Activated naive CD8-positive, alpha-beta T cell treated with anti-CD3 and anti-CD28 coated beads for 36 hours (primary cell): ENCODE measurements at regions not wholly inside any gene's neighbourhood (a gene's known extent, or its start where the extent isn't known, plus 50 kb on each side); places are given as distances from the start of the nearest gene placed in this dataset.
A peak's percentile ranks its signal among the peaks of the same experiment; 100 is the strongest.

Source experiments
- DNase-seq: peaks from one replicate; pipeline ENCODE4 v3.0.0; 2021
- H3K27ac Mint-ChIP-seq: one replicate; pipeline ENCODE4 v1.8.0; 2022; ENCODE audit warnings: mild to moderate bottlenecking, moderate library complexity, mixed read lengths
- H3K27me3 Mint-ChIP-seq: one replicate; pipeline ENCODE4 v1.8.0; 2022; ENCODE audit warnings: mild to moderate bottlenecking, mixed read lengths
- H3K36me3 Mint-ChIP-seq: one replicate; pipeline ENCODE4 v1.8.0; 2021; ENCODE audit warnings: mild to moderate bottlenecking, mixed read lengths
- H3K4me1 Mint-ChIP-seq: one replicate; pipeline ENCODE4 v1.8.0; 2021; ENCODE audit warnings: mixed read lengths
- H3K4me3 Mint-ChIP-seq: one replicate; pipeline ENCODE4 v1.8.0; 2022; ENCODE audit warnings: mild to moderate bottlenecking, moderate library complexity, mixed read lengths
- H3K9me3 Mint-ChIP-seq: one replicate; pipeline ENCODE4 v1.8.0; 2022; ENCODE audit warnings: mixed read lengths

DNA sequence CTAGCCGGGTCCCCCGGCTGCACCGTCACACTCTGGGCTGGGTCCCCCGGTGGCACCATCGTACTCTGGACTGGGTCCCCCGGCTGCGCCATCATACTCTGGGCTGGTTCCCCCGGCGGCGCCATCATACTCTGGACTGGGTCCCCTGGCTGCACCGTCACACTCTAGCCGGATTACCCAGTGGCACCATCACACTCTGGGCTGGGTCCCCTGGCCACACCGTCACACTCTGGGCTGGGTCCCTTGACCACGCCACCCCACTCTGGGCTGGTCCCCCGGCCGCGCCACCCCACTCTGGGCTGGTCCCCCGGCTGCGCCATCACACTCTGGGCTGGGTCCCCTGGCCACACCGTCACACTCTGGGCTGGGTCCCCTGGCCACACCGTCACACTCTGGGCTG lies 653.8 kb upstream of the ID2 start:
- no peaks in the 10 kb centered on the region for H3K27me3 Mint-ChIP-seq
- H3K27ac Mint-ChIP-seq = no peak overlapping the region
- peaks cover 2% of the 10 kb centered on the region for H3K36me3 Mint-ChIP-seq
- DNase-seq = no peak
- H3K9me3 Mint-ChIP-seq = peaks cover 2% of the 10 kb centered on the region
- peaks cover 6% of the 10 kb centered on the region for H3K4me1 Mint-ChIP-seq
- no peak overlapping the region for H3K4me3 Mint-ChIP-seq

- Mint-ChIP-seq H3K4me3 (no peak overlapping the region), H3K9me3 (no peaks in the 10 kb centered on the region), H3K27me3 (no peaks in the 10 kb centered on the region), H3K4me1 (peaks cover 2% of the 10 kb centered on the region), H3K36me3 (no peaks in the 10 kb centered on the region), H3K27ac (no peak overlapping the region)
- DNase-seq = no peak
Measured at GRCh38 chr2:8028436-8028835, 653.4 kb upstream of the ID2 start.

- H3K36me3 Mint-ChIP-seq = no peaks in the 10 kb centered on the region
- DNase-seq = no peak
- H3K4me3 Mint-ChIP-seq = no peak overlapping the region
- no peaks in the 10 kb centered on the region for H3K9me3 Mint-ChIP-seq
- peaks cover 2% of the 10 kb centered on the region for H3K4me1 Mint-ChIP-seq
- no peak overlapping the region for H3K27ac Mint-ChIP-seq
- H3K27me3 Mint-ChIP-seq = no peaks in the 10 kb centered on the region
Measured at GRCh38 chr2:8028981-8029380, 652.9 kb upstream of the ID2 start.

DNA sequence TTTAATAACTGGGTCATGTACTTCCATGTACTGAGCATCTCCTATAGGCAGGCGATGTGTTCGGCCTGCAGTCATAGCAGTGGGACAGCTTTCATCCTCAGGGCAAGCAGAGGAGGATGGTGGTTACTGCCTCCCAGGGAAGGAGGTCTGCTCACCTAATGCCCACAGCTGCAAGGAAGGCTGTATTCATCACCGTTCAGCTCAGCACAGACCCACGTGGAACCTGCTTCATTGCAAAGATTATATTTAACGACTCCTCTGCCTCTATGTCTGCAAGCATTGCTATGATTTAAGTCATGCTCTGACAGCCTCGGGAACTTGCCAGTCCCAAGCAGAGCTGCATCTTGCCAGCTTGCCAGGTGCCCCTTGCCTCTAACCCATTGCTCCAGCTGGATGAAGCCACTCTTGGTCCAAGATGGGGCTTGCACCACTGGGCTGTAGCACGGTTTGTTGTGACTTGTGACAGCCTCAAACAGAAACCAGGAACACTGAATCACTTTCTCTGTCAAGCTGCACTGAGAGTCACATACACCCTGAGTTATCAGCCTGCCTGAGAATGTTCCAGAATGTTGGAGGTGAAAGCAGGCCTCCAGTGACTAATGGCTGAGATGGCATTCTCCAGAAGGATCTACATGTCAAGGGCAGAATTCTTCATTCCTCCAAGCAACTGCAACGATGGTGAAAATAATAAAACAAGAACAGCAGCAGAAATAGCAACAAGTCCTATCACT lies 651.1 kb upstream of the ID2 start:
- peaks cover 2% of the 10 kb centered on the region for H3K4me1 Mint-ChIP-seq
- no peak for DNase-seq
- H3K4me3 Mint-ChIP-seq = no peak overlapping the region
- no peaks in the 10 kb centered on the region for H3K27me3 Mint-ChIP-seq
- no peak overlapping the region for H3K27ac Mint-ChIP-seq
- no peaks in the 10 kb centered on the region for H3K9me3 Mint-ChIP-seq
- H3K36me3 Mint-ChIP-seq = no peaks in the 10 kb centered on the region

DNA sequence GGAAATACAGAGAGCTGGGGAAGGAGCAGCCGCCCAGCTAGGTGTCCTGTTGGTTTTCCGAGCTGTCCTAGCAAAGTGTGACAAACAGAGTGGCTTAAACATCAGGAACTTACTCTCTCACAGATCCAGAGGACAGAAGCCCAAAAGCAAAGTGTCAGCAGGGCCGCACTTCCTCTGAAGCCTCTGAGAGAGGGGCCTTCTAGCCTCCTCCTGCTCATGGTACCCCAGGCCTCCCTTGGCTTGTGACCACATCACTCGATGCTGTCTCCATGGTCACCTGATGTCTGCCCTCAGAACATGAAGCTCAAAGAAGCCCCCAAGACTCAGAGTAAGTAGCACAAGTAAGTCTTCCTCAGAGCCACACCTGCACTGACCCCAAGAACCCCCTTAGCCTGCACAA lies 650.5 kb upstream of the ID2 start:
- H3K27me3 Mint-ChIP-seq = no peaks in the 10 kb centered on the region
- H3K9me3 Mint-ChIP-seq = no peaks in the 10 kb centered on the region
- peaks cover 2% of the 10 kb centered on the region for H3K4me1 Mint-ChIP-seq
- H3K4me3 Mint-ChIP-seq = no peak overlapping the region
- no peak for DNase-seq
- H3K27ac Mint-ChIP-seq = no peak overlapping the region
- H3K36me3 Mint-ChIP-seq = no peaks in the 10 kb centered on the region

DNA sequence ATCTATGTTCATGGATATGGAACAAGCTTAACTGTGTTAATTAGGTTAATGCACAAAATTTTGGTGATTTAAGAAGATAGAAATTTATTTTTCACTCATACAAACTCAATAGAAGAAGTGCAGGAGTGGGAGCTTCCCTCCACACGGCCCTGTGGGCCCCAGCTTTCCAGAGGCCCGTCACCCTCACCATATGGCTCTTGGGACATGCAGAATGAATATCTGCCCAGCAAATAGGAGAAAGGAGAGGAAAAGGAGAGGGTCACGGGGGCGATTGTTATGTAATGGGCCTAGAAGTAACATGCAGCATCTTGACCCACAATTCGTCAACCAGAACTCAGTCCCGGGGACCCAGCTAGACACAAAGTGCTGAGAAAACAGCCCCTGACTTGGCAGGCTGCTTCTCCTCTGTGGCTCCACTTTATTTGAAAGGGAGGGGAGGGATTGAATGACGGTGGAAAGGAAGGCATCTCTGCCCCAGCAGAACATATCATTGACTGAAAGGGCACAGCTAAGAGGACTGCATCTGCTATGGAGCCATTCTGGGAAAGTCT lies 648.2 kb upstream of the ID2 start:
- DNase-seq = no peak
- H3K27me3 Mint-ChIP-seq = no peaks in the 10 kb centered on the region
- no peaks in the 10 kb centered on the region for H3K36me3 Mint-ChIP-seq
- H3K4me1 Mint-ChIP-seq = peaks cover 2% of the 10 kb centered on the region
- no peak overlapping the region for H3K4me3 Mint-ChIP-seq
- no peak overlapping the region for H3K27ac Mint-ChIP-seq
- no peaks in the 10 kb centered on the region for H3K9me3 Mint-ChIP-seq

DNA sequence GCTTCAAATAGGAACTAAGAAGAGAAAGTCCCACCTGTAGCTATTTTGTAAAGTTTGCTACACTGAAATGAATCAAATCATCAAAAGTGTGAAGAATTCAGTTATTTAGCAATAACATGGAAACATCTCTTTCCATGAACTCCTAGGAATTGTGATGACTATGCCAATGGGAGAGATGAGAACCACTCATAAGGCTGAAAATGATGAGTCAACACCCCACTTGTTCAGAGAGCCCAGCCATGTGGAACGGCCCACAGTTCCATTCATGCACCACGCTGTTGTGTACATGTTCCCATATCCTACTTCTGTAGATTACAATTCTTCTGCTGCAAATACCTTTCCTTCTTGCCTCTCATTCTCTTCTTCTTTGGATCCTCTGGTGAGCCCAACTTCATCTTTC lies 645.5 kb upstream of the ID2 start:
- DNase-seq = no peak
- no peaks in the 10 kb centered on the region for H3K9me3 Mint-ChIP-seq
- no peak overlapping the region for H3K4me3 Mint-ChIP-seq

GRCh38 chr2:8039732-8040131 lies 642.1 kb upstream of the ID2 start:
- no peaks in the 10 kb centered on the region for H3K36me3 Mint-ChIP-seq
- no peak overlapping the region for H3K27ac Mint-ChIP-seq
- peaks cover 5% of the 10 kb centered on the region for H3K9me3 Mint-ChIP-seq

More for the DNA sequence above, 645.5 kb upstream of the ID2 start:
- Mint-ChIP-seq H3K27me3 (no peaks in the 10 kb centered on the region), H3K27ac (no peak overlapping the region), H3K4me1 (peaks cover 2% of the 10 kb centered on the region), H3K36me3 (no peaks in the 10 kb centered on the region)

DNA sequence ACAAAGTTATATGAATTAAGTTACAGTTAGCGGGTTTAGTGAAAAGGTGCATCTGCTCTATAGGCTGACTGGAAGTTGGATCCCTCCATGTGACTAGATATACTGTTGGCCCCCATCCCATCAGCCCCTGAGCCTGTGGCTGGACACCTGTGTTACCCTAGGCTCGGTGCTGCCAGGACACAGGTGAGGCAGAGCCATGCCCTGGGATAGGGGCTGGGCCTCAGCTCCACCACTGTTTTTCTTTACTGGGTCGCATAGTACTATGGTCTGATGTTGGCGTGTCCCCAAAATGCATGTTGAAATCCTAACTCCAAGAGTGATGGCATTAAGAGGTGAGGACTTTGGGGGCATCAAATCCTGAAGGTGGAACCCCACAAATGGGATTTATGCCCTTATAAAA lies 638.6 kb upstream of the ID2 start:
- no peak overlapping the region for H3K27ac Mint-ChIP-seq
- no peak overlapping the region for H3K4me3 Mint-ChIP-seq
- no peaks in the 10 kb centered on the region for H3K4me1 Mint-ChIP-seq
- H3K27me3 Mint-ChIP-seq = no peaks in the 10 kb centered on the region
- H3K9me3 Mint-ChIP-seq = peaks cover 5% of the 10 kb centered on the region
- no peaks in the 10 kb centered on the region for H3K36me3 Mint-ChIP-seq
- no peak for DNase-seq

More at GRCh38 chr2:8039732-8040131, 642.1 kb upstream of the ID2 start:
- no peak for DNase-seq
- no peaks in the 10 kb centered on the region for H3K27me3 Mint-ChIP-seq
- no peaks in the 10 kb centered on the region for H3K4me1 Mint-ChIP-seq
- H3K4me3 Mint-ChIP-seq = no peak overlapping the region

GRCh38 chr2:8044046-8044594 lies 637.7 kb upstream of the ID2 start:
- Mint-ChIP-seq H3K27ac (no peak overlapping the region), H3K4me3 (no peak overlapping the region), H3K27me3 (no peaks in the 10 kb centered on the region), H3K36me3 (no peaks in the 10 kb centered on the region), H3K9me3 (peaks cover 5% of the 10 kb centered on the region), H3K4me1 (no peaks in the 10 kb centered on the region)
- DNase-seq = no peak

DNA sequence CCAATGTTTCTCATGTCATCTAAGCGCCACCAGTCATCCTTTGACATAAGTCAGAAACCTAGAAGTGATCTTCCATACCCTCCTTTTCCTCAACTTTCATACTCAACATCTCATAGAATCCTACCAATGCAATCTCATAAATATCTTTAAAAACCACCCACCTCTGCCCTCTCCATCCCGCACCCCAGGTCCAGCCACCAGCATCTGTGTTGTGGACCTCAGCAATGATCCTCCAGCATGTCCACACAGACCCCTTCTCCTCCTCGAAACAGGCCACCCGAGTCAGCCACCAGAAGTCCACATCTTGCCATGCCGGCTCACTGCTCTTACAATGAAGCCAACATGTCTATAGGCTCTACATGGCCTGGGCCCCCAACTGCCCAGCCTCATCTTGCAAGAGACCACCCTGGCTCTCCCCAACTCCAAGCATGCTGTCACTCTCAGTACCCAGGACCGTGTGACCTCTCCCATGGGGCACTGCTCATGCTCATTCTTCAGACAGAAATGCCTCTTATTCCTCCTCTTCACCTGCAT lies 636.7 kb upstream of the ID2 start:
- no peak overlapping the region for H3K4me3 Mint-ChIP-seq
- H3K36me3 Mint-ChIP-seq = no peaks in the 10 kb centered on the region

GRCh38 chr2:8046849-8047248 lies 635.0 kb upstream of the ID2 start:
- Mint-ChIP-seq H3K9me3 (peaks cover 8% of the 10 kb centered on the region), H3K4me1 (peaks cover 12% of the 10 kb centered on the region), H3K27ac (no peak overlapping the region), H3K27me3 (no peaks in the 10 kb centered on the region), H3K4me3 (no peak overlapping the region), H3K36me3 (no peaks in the 10 kb centered on the region)
- no peak for DNase-seq

More for the DNA sequence above, 636.7 kb upstream of the ID2 start:
- no peaks in the 10 kb centered on the region for H3K27me3 Mint-ChIP-seq
- H3K9me3 Mint-ChIP-seq = peaks cover 5% of the 10 kb centered on the region
- DNase-seq = no peak
- no peak overlapping the region for H3K27ac Mint-ChIP-seq
- H3K4me1 Mint-ChIP-seq = peaks cover 3% of the 10 kb centered on the region

DNA sequence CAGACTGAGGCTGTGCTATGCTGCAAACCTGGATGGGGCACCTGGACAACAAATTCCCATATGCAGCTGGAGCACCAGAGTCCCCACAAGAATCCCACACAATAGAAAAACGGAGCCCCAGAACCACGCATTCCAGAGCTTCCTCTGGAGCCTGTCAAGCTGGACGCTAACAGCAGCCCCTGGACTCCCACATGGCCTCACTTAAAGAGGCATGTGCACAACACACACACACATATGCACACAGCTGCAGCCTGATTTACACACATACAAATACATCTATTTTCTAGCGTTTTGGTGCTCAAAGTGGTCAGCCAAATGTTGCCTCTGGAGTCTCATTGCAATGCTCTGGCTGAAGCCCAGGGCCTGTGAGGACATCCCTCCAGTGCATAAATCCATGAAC lies 632.7 kb upstream of the ID2 start:
- no peak overlapping the region for H3K27ac Mint-ChIP-seq
- H3K4me1 Mint-ChIP-seq = peaks cover 20% of the 10 kb centered on the region
- no peaks in the 10 kb centered on the region for H3K27me3 Mint-ChIP-seq
- H3K4me3 Mint-ChIP-seq = no peak overlapping the region
- no peak for DNase-seq
- peaks cover 4% of the 10 kb centered on the region for H3K9me3 Mint-ChIP-seq
- H3K36me3 Mint-ChIP-seq = peaks cover 2% of the 10 kb centered on the region

DNA sequence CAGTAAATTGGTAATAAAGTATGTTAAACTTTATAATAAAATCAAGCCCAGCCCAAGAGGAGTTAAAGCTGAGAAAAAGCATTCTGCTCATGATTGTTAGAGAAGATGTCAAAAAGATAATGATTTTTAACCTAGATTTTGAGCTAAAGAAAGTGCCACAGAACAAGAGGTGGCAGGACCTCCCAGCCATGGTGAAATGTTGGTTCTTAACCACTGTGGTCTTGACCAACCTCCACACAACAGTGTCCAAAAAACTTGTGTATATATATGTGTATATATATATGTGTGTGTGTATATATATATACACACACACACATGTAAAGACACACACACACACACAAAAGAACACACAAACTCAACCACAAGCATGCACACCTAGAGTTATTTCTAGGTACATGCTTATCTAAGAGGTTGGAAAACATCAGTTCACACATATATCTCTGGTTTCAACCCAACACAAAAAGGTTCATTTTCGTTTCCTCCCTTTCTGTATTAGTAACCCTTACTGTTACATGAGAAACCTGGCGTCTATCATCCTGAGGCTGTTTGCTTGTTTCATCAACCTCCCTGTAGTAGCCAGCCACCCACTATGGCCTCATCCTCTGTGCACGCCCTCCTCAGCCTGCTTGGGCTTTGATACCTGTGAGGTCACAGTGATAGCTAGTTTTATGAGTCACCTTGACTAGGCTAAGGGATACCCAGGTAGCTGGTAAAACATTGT lies 631.8 kb upstream of the ID2 start:
- Mint-ChIP-seq H3K27ac (no peak overlapping the region), H3K36me3 (peaks cover 2% of the 10 kb centered on the region), H3K27me3 (no peaks in the 10 kb centered on the region), H3K4me3 (no peak overlapping the region), H3K9me3 (peaks cover 4% of the 10 kb centered on the region), H3K4me1 (peaks cover 20% of the 10 kb centered on the region)
- DNase-seq = peak; percentile 25

GRCh38 chr2:8053216-8053615 lies 628.6 kb upstream of the ID2 start:
- peak overlapping the region; percentile 17 for H3K27ac Mint-ChIP-seq

More at GRCh38 chr2:8053216-8053615, 628.6 kb upstream of the ID2 start:
- peaks cover 20% of the 10 kb centered on the region for H3K4me1 Mint-ChIP-seq
- H3K27me3 Mint-ChIP-seq = no peaks in the 10 kb centered on the region
- peaks cover 2% of the 10 kb centered on the region for H3K36me3 Mint-ChIP-seq
- H3K9me3 Mint-ChIP-seq = peaks cover 9% of the 10 kb centered on the region
- no peak overlapping the region for H3K4me3 Mint-ChIP-seq
- DNase-seq = no peak
